PC-3 (cell line): ENCODE measurements at regions not wholly inside any gene's neighbourhood (a gene's known extent, or its start where the extent isn't known, plus 50 kb on each side); places are given as distances from the start of the nearest gene placed in this dataset.

Experiments used
- ATAC-seq: fragments of 200-7000 bp; cut with Tn5 transposase; 2 replicates; pipeline ENCODE4 v1.9.1; 2020; ENCODE audit warnings: mild to moderate bottlenecking, moderate library complexity
- BruUV-seq: library from RNA; stranded (reverse); fragments of 400-500 nt; replicated peaks from 2 replicates; lab custom pipeline; 2021; lab: Mats Ljungman, UMichigan
- CTCF ChIA-PET: fragments of 300-600 bp; sonication (Branson Sonifier 250); formaldehyde crosslinking; loops from one replicate; lab custom pipeline; 2022; ENCODE audit warnings: antibody characterized with exemption; lab: Charles Lee
- POLR2A ChIA-PET: fragments of 300-600 bp; sonication (Branson Sonifier 250); formaldehyde crosslinking; loops from one replicate; lab custom pipeline; 2022; ENCODE audit warnings: antibody characterized with exemption; ENCODE audit not compliant: unreplicated experiment; lab: Charles Lee
- DNase-seq: peaks from one replicate; pipeline ENCODE4 v3.0.0-alpha.2; 2015
- H2AFZ ChIP-seq: fragments of 300-600 bp; sonication (generic); 2 replicates; pipeline ENCODE4 v1.6.0; 2016; ENCODE audit warnings: antibody characterized with exemption, low read length
- H3F3A ChIP-seq: fragments of 300-600 bp; sonication (generic); one replicate; pipeline ENCODE4 v1.6.0; 2017; ENCODE audit warnings: antibody characterized with exemption, low read length, control low read depth, mild to moderate bottlenecking; ENCODE audit not compliant: unreplicated experiment
- H3K27ac ChIP-seq: fragments of 300-600 bp; sonication (generic); 2 replicates; pipeline ENCODE4 v1.5.1; 2016; ENCODE audit warnings: mild to moderate bottlenecking, low read length
- H3K27me3 ChIP-seq: fragments of 300-600 bp; sonication (generic); 2 replicates; pipeline ENCODE4 v1.6.1; 2016; ENCODE audit warnings: low read length, mixed read lengths
- H3K36me3 ChIP-seq: fragments of 300-600 bp; sonication (generic); 2 replicates; pipeline ENCODE4 v1.6.1; 2016; ENCODE audit warnings: low read depth, mixed run types, low read length, mixed read lengths
- H3K4me1 ChIP-seq: fragments of 300-600 bp; sonication (generic); 2 replicates; pipeline ENCODE4 v1.5.1; 2016; ENCODE audit warnings: low read length; ENCODE audit not compliant: insufficient read depth
- H3K4me2 ChIP-seq: fragments of 300-600 bp; sonication (generic); 2 replicates; pipeline ENCODE4 v1.6.0; 2016; ENCODE audit warnings: low read length
- H3K4me3 ChIP-seq: fragments of 300-600 bp; sonication (generic); 2 replicates; pipeline ENCODE4 v1.5.1; 2016; ENCODE audit warnings: mild to moderate bottlenecking, low read length, mixed read lengths
- H3K79me2 ChIP-seq: fragments of 300-600 bp; sonication (generic); 2 replicates; pipeline ENCODE4 v1.6.1; 2017; ENCODE audit warnings: low read length, mixed read lengths
- H3K9ac ChIP-seq: fragments of 300-600 bp; sonication (generic); 2 replicates; pipeline ENCODE4 v1.6.0; 2016; ENCODE audit warnings: mild to moderate bottlenecking, low read length
- H3K9me2 ChIP-seq: fragments of 300-600 bp; sonication (generic); replicated peaks from 2 replicates; pipeline ENCODE4 v1.6.1; 2016; ENCODE audit warnings: mixed run types, low read length, mixed read lengths
- H3K9me3 ChIP-seq: fragments of 300-600 bp; sonication (generic); 2 replicates; pipeline ENCODE4 v1.6.1; 2016; ENCODE audit warnings: low read length, mixed read lengths
- H4K20me1 ChIP-seq: fragments of 300-600 bp; sonication (generic); 2 replicates; pipeline ENCODE4 v1.6.1; 2016; ENCODE audit warnings: low read length, mixed read lengths
- EZH2 ChIP-seq: fragments of 300-600 bp; sonication (generic); IDR thresholded peaks from one replicate; pipeline ENCODE4 v1.6.1; 2017; ENCODE audit warnings: antibody characterized with exemption, mild to moderate bottlenecking, low read length; ENCODE audit not compliant: unreplicated experiment
- EZH2phosphoT487 ChIP-seq: fragments of 300-600 bp; sonication (generic); IDR thresholded peaks from 2 replicates; pipeline ENCODE4 v1.6.1; 2018; ENCODE audit warnings: mild to moderate bottlenecking, antibody characterized with exemption, low read length, borderline replicate concordance
- intact Hi-C: fragments of 100-400 bp; cut with micrococcal nuclease; formaldehyde crosslinking; loops from 2 replicates; pipeline ENCODE4 v1.9.0; 2023
- TF ChIP-seq, protein P1 (sequence below): fragments of 300-600 bp; sonication (generic); conservative IDR thresholded peaks from 2 replicates; pipeline ENCODE4 v1.5.1; 2017; ENCODE audit warnings: antibody characterized with exemption, low read depth, mild to moderate bottlenecking, low read length

GRCh38 chr7:86207740-86208139 is 436.0 kb upstream of the GRM3 start:
- Histone ChIP-seq H3K9me3 (no peaks in the 10 kb centered on the region), H2AFZ (no peak overlapping the region), H4K20me1 (no peaks in the 10 kb centered on the region), H3K4me3 (no peak overlapping the region), H3K4me1 (no peaks in the 10 kb centered on the region), H3F3A (no peaks in the 10 kb centered on the region), H3K4me2 (no peak overlapping the region), H3K79me2 (no peaks in the 10 kb centered on the region), H3K27me3 (no peaks in the 10 kb centered on the region), H3K36me3 (no peaks in the 10 kb centered on the region), H3K9me2 (no peaks in the 10 kb centered on the region), H3K27ac (no peak overlapping the region), H3K9ac (no peak overlapping the region)
- ChIA-PET CTCF (no interaction called here), POLR2A (no interaction called here)
- intact Hi-C loops: no loop called here
- no peak for ATAC-seq
- no TSS peak for BruUV-seq
- TF ChIP-seq EZH2 (no peak), EZH2phosphoT487 (no peak)
- TF ChIP-seq, protein P1, sequence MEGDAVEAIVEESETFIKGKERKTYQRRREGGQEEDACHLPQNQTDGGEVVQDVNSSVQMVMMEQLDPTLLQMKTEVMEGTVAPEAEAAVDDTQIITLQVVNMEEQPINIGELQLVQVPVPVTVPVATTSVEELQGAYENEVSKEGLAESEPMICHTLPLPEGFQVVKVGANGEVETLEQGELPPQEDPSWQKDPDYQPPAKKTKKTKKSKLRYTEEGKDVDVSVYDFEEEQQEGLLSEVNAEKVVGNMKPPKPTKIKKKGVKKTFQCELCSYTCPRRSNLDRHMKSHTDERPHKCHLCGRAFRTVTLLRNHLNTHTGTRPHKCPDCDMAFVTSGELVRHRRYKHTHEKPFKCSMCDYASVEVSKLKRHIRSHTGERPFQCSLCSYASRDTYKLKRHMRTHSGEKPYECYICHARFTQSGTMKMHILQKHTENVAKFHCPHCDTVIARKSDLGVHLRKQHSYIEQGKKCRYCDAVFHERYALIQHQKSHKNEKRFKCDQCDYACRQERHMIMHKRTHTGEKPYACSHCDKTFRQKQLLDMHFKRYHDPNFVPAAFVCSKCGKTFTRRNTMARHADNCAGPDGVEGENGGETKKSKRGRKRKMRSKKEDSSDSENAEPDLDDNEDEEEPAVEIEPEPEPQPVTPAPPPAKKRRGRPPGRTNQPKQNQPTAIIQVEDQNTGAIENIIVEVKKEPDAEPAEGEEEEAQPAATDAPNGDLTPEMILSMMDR: no peak
- no peak for DNase-seq

DNA sequence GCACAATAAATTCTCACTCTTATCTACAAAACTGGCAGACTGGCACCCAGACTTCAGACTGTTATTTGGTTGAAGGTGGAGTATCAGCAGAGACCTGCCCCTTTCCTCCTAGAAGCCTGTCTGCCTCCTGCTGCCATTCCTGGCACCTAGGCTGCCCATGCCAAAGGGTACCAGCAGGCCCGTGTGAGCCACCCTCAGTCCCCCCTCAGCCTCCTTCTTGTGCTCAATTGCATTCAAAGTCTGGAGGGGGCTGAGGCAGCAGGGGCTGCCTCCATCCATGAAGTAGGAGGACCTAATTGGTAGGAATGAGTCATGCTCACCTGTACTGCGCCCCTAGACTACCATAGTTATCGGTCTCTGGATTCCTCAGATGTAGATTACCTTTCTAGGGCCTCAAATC is 440.9 kb upstream of the GRM3 start:
- Histone ChIP-seq H3F3A (no peaks in the 10 kb centered on the region), H3K79me2 (no peaks in the 10 kb centered on the region), H3K9ac (no peak overlapping the region), H3K4me2 (no peak overlapping the region), H4K20me1 (no peaks in the 10 kb centered on the region), H3K36me3 (no peaks in the 10 kb centered on the region), H3K27ac (no peak overlapping the region), H3K4me1 (no peaks in the 10 kb centered on the region), H3K4me3 (no peak overlapping the region), H3K9me2 (no peaks in the 10 kb centered on the region), H2AFZ (no peak overlapping the region), H3K27me3 (no peaks in the 10 kb centered on the region), H3K9me3 (no peaks in the 10 kb centered on the region)
- ChIA-PET POLR2A (no interaction called here), CTCF (no interaction called here)
- no peak for ATAC-seq
- intact Hi-C loops: no loop called here
- no peak for DNase-seq
- BruUV-seq: no TSS peak
- TF ChIP-seq EZH2phosphoT487: no peak
- TF ChIP-seq, protein P1: no peak
- no peak for TF ChIP-seq EZH2

- H3K4me2 ChIP-seq: no peak overlapping the region
- no peak for DNase-seq
- POLR2A ChIA-PET: no interaction called here
- no peak overlapping the region for H2AFZ ChIP-seq
- no peaks in the 10 kb centered on the region for H3K4me1 ChIP-seq
- ATAC-seq: no peak
- no peak overlapping the region for H3K4me3 ChIP-seq
- TF ChIP-seq EZH2phosphoT487 (no peak), EZH2 (no peak)
- TF ChIP-seq, protein P1: no peak
- H4K20me1 ChIP-seq: no peaks in the 10 kb centered on the region
- H3K27me3 ChIP-seq: no peaks in the 10 kb centered on the region
- CTCF ChIA-PET: no interaction called here
- intact Hi-C loops: no loop called here
- H3K27ac ChIP-seq: no peak overlapping the region
- no TSS peak for BruUV-seq
- H3F3A ChIP-seq: no peaks in the 10 kb centered on the region
- no peak overlapping the region for H3K9ac ChIP-seq
- no peaks in the 10 kb centered on the region for H3K9me3 ChIP-seq
- H3K36me3 ChIP-seq: no peaks in the 10 kb centered on the region
- no peaks in the 10 kb centered on the region for H3K9me2 ChIP-seq
- H3K79me2 ChIP-seq: no peaks in the 10 kb centered on the region
Measured at GRCh38 chr7:86201767-86202166, 441.9 kb upstream of the GRM3 start.
